Endothelial cell of umbilical vein (primary cell): ENCODE measurements at regions not wholly inside any gene's neighbourhood (a gene's known extent, or its start where the extent isn't known, plus 50 kb on each side); places are given as distances from the start of the nearest gene placed in this dataset.

Experiments
- EZH2 ChIP-seq: IDR thresholded peaks from 2 replicates; pipeline ENCODE4 v1.6.1; 2012; ENCODE audit warnings: borderline replicate concordance, low read depth, mild to moderate bottlenecking, moderate library complexity, low read length, inconsistent platforms; ENCODE audit not compliant: severe bottlenecking
- FOS ChIP-seq: IDR thresholded peaks from 2 replicates; pipeline ENCODE4 v1.6.1; 2011; ENCODE audit warnings: mild to moderate bottlenecking, low read length, moderate library complexity, borderline replicate concordance; ENCODE audit not compliant: insufficient read depth
- GATA2 ChIP-seq: IDR thresholded peaks from 2 replicates; pipeline ENCODE4 v1.7.0; 2011; ENCODE audit warnings: low read depth, mild to moderate bottlenecking, moderate library complexity, mixed read lengths, low read length; ENCODE audit not compliant: insufficient read length, insufficient read depth
- JUN ChIP-seq: IDR thresholded peaks from 2 replicates; pipeline ENCODE4 v1.6.1; 2011; ENCODE audit warnings: borderline replicate concordance, low read depth; ENCODE audit not compliant: insufficient read length, insufficient read depth
- MYC ChIP-seq: IDR thresholded peaks from one replicate; pipeline ENCODE4 v1.6.1; 2011; ENCODE audit warnings: mild to moderate bottlenecking, low read depth, low read length
- POLR2A ChIP-seq: IDR thresholded peaks from 2 replicates; pipeline ENCODE4 v1.6.1; 2012; ENCODE audit warnings: low read depth, mild to moderate bottlenecking, control low read depth, low read length
- POLR2AphosphoS5 ChIP-seq: IDR thresholded peaks from 2 replicates; pipeline ENCODE4 v1.6.1; 2012; ENCODE audit warnings: low read depth, mild to moderate bottlenecking, control low read depth, low read length, moderate library complexity; ENCODE audit not compliant: insufficient read depth
- TF ChIP-seq, protein P1 (sequence below), 2 donors: IDR thresholded peaks; 1 replicate in 1 of 2; 2 replicates in 1 of 2; pipeline ENCODE4 v1.5.1; 2011; ENCODE audit warnings: low read length in 2 of 2, mild to moderate bottlenecking in 2 of 2, moderate library complexity in 2 of 2, control low read depth in 1 of 2, inconsistent platforms in 1 of 2, low read depth in 1 of 2; ENCODE audit not compliant: insufficient read depth in 1 of 2; ENCODE audit errors: extremely low read depth in 1 of 2
- TF ChIP-seq, protein P2 (sequence below): IDR thresholded peaks from 2 replicates; pipeline ENCODE4 v1.6.1; 2011; ENCODE audit not compliant: insufficient read depth, insufficient read length

DNA sequence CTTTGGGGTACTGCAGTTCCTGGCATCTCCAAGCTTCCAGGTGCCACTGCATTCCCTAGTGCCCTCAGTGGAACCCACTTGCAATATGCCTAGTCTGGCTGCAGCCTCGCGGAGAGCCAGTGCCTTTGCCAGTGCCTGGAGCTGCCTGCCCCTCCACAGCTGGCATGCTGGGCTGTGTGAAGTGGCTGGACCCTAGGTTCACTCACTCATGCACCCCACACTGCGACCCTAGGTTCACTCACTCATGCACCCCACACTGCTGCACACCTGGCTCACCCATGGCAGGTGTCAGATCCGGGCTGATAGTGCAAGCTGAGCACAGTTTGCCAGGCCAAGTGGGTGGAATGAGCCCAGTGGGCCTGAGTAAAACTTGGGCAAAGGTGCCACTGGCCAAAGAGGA is 253.0 kb upstream of the NDST4 start:
- TF ChIP-seq, protein P1, sequence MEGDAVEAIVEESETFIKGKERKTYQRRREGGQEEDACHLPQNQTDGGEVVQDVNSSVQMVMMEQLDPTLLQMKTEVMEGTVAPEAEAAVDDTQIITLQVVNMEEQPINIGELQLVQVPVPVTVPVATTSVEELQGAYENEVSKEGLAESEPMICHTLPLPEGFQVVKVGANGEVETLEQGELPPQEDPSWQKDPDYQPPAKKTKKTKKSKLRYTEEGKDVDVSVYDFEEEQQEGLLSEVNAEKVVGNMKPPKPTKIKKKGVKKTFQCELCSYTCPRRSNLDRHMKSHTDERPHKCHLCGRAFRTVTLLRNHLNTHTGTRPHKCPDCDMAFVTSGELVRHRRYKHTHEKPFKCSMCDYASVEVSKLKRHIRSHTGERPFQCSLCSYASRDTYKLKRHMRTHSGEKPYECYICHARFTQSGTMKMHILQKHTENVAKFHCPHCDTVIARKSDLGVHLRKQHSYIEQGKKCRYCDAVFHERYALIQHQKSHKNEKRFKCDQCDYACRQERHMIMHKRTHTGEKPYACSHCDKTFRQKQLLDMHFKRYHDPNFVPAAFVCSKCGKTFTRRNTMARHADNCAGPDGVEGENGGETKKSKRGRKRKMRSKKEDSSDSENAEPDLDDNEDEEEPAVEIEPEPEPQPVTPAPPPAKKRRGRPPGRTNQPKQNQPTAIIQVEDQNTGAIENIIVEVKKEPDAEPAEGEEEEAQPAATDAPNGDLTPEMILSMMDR (IDR thresholded peaks at IDR 0.05; ENCODE audit: extremely low read depth in 1 of 2, insufficient read depth in 1 of 2, low read depth in 1 of 2, low read length in 2 of 2) = no peak
- TF ChIP-seq POLR2AphosphoS5 (no peak), POLR2A (no peak), EZH2 (no peak), JUN (no peak), GATA2 (no peak), FOS (no peak), MYC (no peak)
- TF ChIP-seq, protein P2, sequence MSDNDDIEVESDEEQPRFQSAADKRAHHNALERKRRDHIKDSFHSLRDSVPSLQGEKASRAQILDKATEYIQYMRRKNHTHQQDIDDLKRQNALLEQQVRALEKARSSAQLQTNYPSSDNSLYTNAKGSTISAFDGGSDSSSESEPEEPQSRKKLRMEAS = no peak
